ENCODE measurements at regions not wholly inside any gene's neighbourhood (a gene's known extent, or its start where the extent isn't known, plus 50 kb on each side); places are given as distances from the start of the nearest gene placed in this dataset.

DNA sequence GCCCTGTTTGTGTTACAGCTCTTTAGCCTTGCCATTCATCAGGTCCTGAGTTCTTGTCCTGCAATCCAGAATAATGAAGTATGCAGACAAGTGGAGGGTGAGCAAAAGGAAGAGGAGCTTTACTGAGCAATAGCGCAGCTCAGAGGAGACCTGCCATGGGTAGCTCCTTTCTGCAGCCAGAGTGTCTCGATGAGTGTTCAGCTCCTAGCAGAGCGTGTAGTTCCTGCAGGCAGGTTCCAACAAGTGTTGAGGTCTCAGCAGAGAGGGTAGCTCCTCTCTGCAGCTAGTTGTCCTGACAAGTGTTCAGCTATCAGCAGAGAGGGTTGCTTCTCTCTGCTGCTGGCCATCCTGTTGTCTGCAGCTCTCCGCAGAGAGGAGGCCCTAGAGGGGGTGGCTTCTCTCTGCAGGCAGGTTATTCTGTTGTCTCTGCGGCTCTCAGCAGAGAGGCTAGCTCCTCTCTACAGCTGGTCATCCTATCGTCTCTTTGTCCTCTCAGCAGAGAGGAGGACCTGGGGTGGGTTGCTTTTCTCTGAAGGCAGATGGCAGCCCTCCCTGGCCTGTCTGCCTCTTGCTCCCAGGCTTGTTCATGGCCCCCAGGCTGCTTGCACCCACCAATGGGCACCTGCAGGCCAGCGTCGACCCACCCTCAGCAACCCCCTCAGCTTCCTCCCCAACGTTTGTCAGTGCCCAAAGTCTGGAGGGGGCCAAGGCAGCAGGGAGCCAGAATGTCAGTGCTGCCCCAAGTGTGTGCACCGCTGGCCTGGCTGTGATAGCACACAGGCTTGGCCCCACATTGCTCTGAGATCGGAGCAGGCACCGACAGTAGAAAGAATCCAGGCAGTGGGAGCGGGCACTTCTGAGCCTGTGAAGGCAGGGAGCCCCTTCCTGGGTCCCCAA lies 112.5 kb upstream of the RUNX3 start:
- ChIA-PET POLR2A (no interaction called here), CTCF (interaction anchor here (0.8 to 2.7 kb wide), 9 partner anchors 9 to 195 kb away, joined by 3 to 8 read pairs (median 3); partner anchors contain the start of gene RUNX3)
- TF ChIP-seq, protein P1, sequence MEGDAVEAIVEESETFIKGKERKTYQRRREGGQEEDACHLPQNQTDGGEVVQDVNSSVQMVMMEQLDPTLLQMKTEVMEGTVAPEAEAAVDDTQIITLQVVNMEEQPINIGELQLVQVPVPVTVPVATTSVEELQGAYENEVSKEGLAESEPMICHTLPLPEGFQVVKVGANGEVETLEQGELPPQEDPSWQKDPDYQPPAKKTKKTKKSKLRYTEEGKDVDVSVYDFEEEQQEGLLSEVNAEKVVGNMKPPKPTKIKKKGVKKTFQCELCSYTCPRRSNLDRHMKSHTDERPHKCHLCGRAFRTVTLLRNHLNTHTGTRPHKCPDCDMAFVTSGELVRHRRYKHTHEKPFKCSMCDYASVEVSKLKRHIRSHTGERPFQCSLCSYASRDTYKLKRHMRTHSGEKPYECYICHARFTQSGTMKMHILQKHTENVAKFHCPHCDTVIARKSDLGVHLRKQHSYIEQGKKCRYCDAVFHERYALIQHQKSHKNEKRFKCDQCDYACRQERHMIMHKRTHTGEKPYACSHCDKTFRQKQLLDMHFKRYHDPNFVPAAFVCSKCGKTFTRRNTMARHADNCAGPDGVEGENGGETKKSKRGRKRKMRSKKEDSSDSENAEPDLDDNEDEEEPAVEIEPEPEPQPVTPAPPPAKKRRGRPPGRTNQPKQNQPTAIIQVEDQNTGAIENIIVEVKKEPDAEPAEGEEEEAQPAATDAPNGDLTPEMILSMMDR (IDR thresholded peaks at IDR 0.05; ENCODE audit: control extremely low read depth, extremely low read depth, low read depth, missing control alignments), result no peak
- no peak for DNase-seq (ENCODE audit: extremely low spot score)

DNA sequence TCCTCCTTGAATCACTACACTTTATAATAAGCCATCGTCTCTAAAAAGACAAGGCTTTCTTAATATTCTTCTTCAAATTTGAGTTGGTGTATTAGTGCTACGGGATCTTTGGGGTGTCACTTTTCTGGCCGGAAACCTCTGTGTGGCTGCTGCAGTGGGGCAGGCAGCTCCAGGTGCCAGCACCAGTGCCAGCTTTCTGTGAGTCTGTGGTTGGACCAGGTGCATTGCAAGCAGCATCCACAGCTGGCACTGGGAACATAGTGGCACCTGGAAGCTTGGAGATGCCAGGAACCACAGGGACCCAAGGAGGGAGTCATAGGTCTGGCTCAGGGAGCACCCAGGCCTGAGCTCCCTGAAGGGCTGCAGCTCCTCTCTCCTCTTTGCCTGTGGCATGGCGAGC lies 111.8 kb upstream of the RUNX3 start:
- TF ChIP-seq, protein P1 (IDR thresholded peaks at IDR 0.05; ENCODE audit: control extremely low read depth, extremely low read depth, low read depth, missing control alignments), result no peak
- no peak for DNase-seq (ENCODE audit: extremely low spot score)
- POLR2A ChIA-PET, result no interaction called here
- CTCF ChIA-PET, result interaction anchor here (1.0 to 2.7 kb wide), 7 partner anchors 10 to 194 kb away, joined by 3 to 8 read pairs (median 3); partner anchors contain the start of gene RUNX3

DNA sequence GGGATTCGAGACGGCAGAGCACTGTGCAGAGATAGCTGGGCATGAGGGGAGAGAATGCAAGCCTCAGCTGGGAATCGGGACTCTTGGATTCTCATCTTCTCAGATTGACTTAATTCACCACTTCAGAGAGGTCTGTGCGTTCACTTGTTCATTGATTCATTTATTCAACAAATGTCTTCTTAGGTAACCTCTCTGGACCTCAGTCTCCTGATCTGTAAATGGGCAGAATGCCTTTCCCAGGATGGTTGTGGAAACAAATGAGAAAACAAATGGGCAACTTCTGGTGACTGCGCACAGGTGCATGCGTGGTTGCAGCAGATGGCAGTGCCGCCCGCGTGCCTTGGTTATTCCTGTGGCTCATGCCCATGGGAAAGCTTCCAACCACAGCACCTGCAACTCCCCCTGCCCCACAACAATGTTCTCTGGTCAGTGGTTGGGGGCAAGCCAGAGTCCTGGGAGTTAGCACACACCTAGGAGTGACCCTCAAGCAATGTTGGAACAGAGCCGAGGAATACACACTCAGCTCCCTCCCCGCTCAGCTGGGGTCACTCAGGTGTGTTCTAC lies 110.1 kb upstream of the RUNX3 start:
- no peak for DNase-seq (ENCODE audit: extremely low spot score)
- ChIA-PET POLR2A (no interaction called here), CTCF (interaction anchor here (0.8 to 4.7 kb wide), 3 partner anchors 16 to 89 kb away, joined by 3 to 74 read pairs (median 5); no protein-coding TSS in a partner anchor)
- TF ChIP-seq, protein P1 (IDR thresholded peaks at IDR 0.05; ENCODE audit: control extremely low read depth, extremely low read depth, low read depth, missing control alignments), result no peak

DNA sequence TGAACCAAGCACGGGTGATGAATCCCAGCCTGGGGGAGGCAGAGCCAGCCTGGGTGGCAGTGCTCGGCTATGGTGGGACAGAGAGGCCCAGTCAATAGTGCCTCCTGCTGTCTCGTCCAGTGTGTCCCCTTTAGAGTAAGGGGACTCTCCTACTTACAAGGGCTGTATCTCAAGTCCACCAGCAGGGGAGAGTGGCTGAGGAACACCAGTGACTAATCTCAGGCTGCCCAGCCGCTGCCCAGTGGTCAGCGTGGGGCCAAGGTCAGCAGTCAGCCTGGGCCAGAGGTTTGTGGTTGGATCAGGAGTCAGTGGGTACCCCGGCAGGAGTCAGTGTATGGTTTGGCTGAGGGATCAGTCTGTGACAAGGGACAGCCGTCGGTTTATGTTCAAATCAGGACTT lies 109.2 kb upstream of the RUNX3 start:
- ChIA-PET POLR2A (no interaction called here), CTCF (interaction anchor here (1.2 to 6.3 kb wide), 14 partner anchors 9 to 167 kb away, joined by 3 to 74 read pairs (median 17); no protein-coding TSS in a partner anchor)
- TF ChIP-seq, protein P1 (IDR thresholded peaks at IDR 0.05; ENCODE audit: control extremely low read depth, extremely low read depth, low read depth, missing control alignments), result no peak

DNA sequence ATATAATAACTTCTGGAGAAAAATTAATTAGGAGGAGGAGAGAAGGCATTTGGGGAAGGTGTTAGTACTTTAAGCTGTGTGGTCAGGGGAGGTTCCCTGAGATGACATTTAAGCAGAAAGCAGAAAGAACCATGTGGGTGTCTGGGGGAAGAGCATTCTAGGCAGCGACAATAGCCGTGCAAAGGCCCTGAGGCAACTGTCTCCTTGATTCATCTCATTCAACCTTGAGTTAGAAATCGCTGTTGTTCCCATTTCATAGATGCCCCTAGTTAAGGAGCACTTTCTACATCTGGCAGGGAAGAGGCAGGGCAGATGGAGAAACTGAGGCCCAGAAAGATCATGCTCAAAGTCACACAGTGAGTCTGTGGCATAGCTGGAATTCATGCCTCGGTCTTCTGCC lies 108.6 kb upstream of the RUNX3 start:
- ChIA-PET CTCF (interaction anchor here (0.7 to 6.3 kb wide), 29 partner anchors 10 to 191 kb away, joined by 3 to 74 read pairs (median 11); no protein-coding TSS in a partner anchor), POLR2A (no interaction called here)
- TF ChIP-seq, protein P1 (IDR thresholded peaks at IDR 0.05; ENCODE audit: control extremely low read depth, extremely low read depth, low read depth, missing control alignments), result no peak

More for the DNA sequence above, 109.2 kb upstream of the RUNX3 start:
- DNase-seq (ENCODE audit: extremely low spot score), result no peak

More for the DNA sequence above, 108.6 kb upstream of the RUNX3 start:
- no peak for DNase-seq (ENCODE audit: extremely low spot score)
